H4 (cell line): ENCODE measurements at regions not wholly inside any gene's neighbourhood (a gene's known extent, or its start where the extent isn't known, plus 50 kb on each side); places are given as distances from the start of the nearest gene placed in this dataset.
"Not testable (repeated sequence)": the region's sequence is repeated elsewhere in the genome, so short reads cannot be mapped to it uniquely, and the experiment has no call there.

Experiments
- DNase-seq: peaks from one replicate; pipeline ENCODE4 v3.0.0-alpha.2; 2015; ENCODE audit warnings: low spot score

DNA sequence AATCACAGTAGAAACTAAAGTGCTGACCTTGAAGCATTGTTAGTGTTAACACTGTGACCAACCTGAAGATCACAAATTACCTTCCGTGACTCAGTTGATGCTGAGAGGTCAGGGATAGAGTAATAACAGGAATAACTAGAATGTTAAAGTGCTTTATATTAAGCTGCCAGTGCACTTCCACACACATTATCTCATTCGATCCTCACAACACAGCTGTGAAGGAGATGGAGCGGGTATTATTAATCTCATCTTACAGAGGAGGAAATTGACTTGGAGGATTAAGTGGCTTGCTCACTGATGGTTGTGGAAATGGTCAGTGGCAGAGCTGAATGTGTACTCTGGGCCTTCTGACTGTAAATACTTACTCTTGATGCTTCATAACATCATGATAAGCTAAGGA is 252.5 kb upstream of the DMRT1 start:
- DNase-seq, result no peak

GRCh38 chr9:589723-590122 is 251.8 kb upstream of the DMRT1 start:
- DNase-seq, result peak; percentile 8

- DNase-seq, result no peak
Observed at GRCh38 chr9:591292-591691, 250.2 kb upstream of the DMRT1 start.

DNA sequence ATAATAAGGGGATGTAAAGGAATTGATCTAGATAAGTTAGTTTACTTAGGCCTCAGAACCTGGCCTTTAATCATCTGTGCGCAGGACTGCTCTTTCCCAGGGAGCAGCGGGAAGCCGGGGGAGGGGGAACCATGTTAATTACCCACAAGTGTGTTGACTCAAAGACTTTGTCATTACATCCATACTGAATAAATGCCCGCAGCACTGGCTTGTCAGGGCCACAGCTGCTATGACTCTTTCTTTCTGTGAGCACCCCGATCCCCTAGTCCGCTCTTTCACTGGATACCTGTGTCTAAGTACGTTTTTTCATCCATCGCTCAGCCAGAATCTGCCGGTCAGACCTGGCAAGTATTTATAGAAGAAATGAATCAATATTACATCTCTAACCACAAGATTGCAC is 249.3 kb upstream of the DMRT1 start:
- no peak for DNase-seq

GRCh38 chr9:592733-593132 is 248.8 kb upstream of the DMRT1 start:
- no peak for DNase-seq

DNA sequence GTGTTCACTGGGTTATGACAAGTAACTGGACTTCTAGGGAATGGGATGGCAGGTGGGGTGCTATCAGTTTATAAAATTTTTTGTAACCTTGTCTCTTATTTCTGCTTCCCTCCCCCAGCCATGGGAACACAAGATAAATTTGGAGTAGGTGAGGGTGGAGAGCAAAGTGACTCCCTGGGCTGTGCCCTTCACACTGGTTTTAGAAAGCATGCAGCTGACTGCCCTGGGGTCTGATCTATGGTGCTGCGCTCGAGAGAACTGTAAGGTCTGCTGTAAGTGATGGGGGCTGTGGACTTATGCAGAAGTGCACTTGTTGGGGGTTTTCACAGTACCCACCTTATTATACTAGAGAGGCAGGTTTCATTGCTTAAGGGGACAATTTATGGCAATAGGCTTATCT is 247.7 kb upstream of the DMRT1 start:
- no peak for DNase-seq

- no peak for DNase-seq
Observed at GRCh38 chr9:596703-597102, 244.8 kb upstream of the DMRT1 start.

GRCh38 chr9:600006-600405 is 241.5 kb upstream of the DMRT1 start:
- DNase-seq, result no peak

DNA sequence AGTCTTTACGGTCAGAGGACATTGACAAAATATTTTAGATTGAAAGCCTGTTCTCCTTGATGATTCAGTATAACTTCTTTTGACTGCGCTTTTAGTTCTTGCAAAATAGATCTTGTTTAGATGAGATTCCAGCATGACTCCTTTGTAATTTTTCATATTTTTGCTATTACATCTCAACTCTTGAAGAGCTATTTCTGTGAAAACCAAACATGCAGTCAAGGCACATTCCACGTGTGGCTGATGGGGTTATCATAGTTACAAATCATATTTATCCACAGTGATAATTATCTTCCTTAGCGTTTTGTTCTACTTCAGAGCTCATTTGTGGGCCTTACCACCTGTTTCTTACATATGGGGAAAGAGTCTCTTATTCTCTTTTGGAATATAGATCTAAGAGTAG is 238.8 kb upstream of the DMRT1 start:
- DNase-seq, result no peak

DNA sequence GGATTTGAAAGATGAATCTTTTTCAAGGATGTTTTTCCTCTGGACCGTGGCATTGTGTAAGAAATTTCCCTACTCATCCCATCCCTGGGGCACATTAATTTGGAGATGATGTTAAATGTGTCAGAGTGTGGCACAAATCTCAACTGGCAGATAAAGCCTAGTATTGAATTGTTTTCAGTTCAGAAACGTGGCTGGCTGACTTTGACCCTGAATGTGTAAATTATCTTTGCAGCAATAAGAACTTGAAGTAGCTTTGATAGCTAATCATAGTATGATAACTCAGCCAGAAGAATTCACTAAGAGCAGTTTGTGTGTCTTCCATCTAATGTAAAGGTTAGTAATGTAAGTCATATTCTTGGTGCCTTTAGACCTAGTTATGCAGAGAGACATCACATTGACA is 238.4 kb upstream of the DMRT1 start:
- no peak for DNase-seq

DNA sequence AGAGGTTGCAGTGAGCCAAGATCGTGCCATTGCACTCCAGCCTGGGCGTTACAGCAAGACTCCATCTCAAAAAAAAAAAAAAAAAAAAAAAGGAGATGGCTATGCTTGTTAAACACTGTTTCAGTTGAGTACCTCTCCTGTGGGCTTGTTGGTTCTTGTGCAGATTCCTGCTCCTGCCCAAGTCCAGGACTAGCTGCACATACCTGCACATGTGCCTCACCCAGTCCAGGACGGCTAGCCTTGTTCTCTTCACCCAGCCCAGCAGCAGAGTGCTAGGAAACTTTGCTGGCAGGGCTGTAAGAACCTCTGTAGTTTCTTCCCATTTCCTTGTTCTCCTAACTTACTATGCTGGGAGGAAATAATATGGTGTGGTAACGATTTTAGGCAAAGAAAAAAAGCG is 234.1 kb upstream of the DMRT1 start:
- no peak for DNase-seq

- DNase-seq, result peak; percentile 78
Observed at GRCh38 chr9:613771-614347, 227.6 kb upstream of the DMRT1 start.

GRCh38 chr9:614431-614830 is 227.1 kb upstream of the DMRT1 start:
- no peak for DNase-seq

DNA sequence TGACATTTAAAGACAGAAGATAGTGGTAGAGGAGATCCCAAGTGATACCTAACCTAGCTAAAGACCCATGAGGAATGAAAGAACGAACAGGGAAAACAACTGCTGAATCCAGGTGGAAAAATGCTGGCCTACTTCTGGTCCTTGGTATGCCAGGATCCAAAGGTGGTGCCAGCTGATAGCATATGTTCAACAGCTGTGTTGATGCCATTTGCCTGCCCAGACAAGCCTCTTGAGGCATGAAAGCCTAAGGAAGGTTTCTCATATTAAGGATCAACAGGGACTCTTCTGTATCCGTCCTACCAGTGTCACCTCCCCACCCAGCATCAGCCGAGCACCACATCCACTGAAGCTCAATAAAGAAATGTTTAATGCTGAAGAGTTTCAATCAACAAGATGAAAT is 225.7 kb upstream of the DMRT1 start:
- no peak for DNase-seq

- no peak for DNase-seq
Observed at GRCh38 chr9:616694-617093, 224.8 kb upstream of the DMRT1 start.

DNA sequence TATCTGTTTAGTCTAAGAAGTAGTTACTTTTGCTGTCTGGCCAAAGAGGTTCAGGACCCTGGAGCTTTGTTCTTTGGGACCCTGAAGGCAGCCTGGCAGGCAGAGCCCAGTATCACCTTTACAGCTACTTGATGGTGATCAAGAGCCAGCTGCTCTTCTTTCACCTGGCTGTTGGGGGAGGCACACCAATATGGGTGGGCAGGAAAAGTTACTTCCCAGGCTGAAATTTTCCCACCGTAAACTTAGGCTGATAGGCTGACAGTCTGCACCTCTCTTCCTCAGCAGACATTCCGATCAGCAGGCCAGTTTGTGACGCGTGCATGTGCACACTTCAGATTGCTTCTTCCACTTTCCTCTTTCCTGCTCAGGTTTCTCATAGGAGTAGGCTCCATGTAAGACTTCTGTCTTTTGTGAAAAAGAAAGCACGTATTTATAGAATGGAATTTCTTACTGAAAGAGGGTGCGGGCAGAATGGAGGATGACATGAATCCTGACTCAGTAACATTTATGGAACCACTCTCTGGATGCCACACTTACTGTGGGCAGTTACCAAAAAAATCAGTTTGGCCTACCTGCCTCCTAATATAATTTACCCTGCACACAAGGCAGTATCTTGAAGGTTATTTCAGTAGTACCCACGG is 223.9 kb upstream of the DMRT1 start:
- no peak for DNase-seq

- no peak for DNase-seq
Observed at GRCh38 chr9:618478-618877, 223.0 kb upstream of the DMRT1 start.

DNA sequence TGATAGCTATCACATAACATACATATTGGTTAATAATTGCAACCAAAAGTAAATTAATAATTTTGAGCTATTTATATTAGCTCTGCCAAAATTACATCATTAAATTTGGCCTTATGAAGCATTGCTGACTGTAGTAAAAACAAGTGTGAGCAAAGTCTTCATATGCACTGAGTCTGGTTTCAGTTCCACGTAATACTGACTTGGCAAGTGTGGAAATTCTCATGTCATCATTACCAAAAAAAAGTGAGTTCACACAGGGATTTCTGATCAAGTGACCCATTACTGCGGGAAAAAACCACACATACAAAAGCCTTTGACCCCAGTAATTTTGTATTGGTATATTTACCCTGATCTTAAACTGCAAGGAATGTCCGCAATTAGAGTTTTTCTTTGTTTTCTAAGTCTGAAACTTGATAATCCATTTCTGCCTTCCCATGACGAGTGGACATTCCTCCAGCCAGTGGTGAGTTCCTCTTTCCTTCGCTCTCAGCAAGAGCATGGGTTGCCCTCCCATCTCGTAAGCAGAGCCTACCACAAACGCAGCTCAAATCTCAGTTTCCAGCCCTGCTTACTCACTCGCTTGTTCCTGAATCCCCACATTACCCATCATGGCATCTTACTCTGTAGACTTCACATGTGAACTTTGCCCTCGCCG is 220.2 kb upstream of the DMRT1 start:
- no peak for DNase-seq

- DNase-seq, result no peak
Observed at GRCh38 chr9:624935-625500, 216.5 kb upstream of the DMRT1 start.

DNA sequence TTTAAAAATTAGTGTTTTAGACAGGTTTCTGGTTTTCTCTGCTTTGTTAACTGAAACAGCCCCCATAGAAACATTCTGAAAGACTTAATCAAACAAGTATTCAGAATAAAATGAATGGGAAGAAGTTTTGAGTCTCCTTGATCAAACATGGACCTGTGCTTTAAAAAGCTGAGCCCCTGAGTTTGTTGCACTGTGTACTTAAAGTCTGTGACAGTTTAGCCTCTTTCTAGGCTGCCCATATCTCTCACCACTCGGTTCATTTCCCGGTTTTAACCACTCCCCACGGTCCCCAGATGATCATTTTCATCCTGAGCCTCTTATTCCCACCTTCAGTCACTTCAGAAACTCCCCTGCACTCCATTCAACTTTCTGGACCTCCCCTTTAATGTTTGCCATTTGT is 215.9 kb upstream of the DMRT1 start:
- no peak for DNase-seq

DNA sequence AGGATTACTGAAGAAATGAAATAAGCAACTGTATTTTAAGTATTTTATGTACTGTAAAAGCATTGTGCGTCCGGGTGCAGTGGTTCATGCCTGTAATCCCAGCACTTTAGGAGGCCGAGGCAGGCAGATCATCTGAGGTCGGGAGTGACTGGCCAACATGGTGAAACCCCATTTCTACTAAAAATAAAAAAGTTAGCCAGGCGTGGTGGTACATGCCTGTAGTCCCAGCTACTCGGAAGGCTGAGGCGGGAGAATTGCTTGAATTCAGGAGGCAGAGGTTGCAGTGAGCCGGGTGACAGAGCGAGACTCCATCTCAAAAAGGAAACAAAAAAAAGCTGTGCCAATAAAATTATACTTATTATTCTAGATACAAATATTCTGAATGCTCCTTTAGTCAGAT is 215.4 kb upstream of the DMRT1 start:
- not testable (repeated sequence) for DNase-seq

- DNase-seq, result no peak
Observed at GRCh38 chr9:626596-626995, 214.9 kb upstream of the DMRT1 start.

GRCh38 chr9:627336-627970 is 214.0 kb upstream of the DMRT1 start:
- DNase-seq, result no peak
